ENCODE measurements at regions not wholly inside any gene's neighbourhood (a gene's known extent, or its start where the extent isn't known, plus 50 kb on each side); places are given as distances from the start of the nearest gene placed in this dataset.

- no peak for TF ChIP-seq CTCF (IDR thresholded peaks at IDR 0.05; ENCODE audit: insufficient read depth, low read length, poor library complexity, severe bottlenecking)
- DNase-seq (ENCODE audit: low read depth) = no peak
- Histone ChIP-seq H3K4me3 (ENCODE audit: low read depth, low read length) (no peak overlapping the region), H3K27me3 (ENCODE audit: control insufficient read depth, insufficient read depth, low read length) (peaks cover 3% of the 10 kb centered on the region), H3K36me3 (ENCODE audit: control insufficient read depth, insufficient read depth, low read length) (no peaks in the 10 kb centered on the region)
Measured at GRCh38 chr1:30196872-30197638, 526.3 kb downstream of the MATN1 start.

GRCh38 chr1:30196457-30196856 is 526.9 kb downstream of the MATN1 start:
- Histone ChIP-seq H3K27me3 (ENCODE audit: control insufficient read depth, insufficient read depth, low read length) (peaks cover 3% of the 10 kb centered on the region), H3K4me3 (ENCODE audit: low read depth, low read length) (no peak overlapping the region), H3K36me3 (ENCODE audit: control insufficient read depth, insufficient read depth, low read length) (no peaks in the 10 kb centered on the region)
- TF ChIP-seq CTCF (IDR thresholded peaks at IDR 0.05; ENCODE audit: insufficient read depth, low read length, poor library complexity, severe bottlenecking) = no peak
- DNase-seq (ENCODE audit: low read depth) = no peak

GRCh38 chr1:30195424-30196134 is 527.8 kb downstream of the MATN1 start:
- peaks cover 3% of the 10 kb centered on the region for H3K27me3 ChIP-seq (ENCODE audit: control insufficient read depth, insufficient read depth, low read length)
- TF ChIP-seq CTCF (IDR thresholded peaks at IDR 0.05; ENCODE audit: insufficient read depth, low read length, poor library complexity, severe bottlenecking) = no peak
- H3K4me3 ChIP-seq (ENCODE audit: low read depth, low read length) = no peak overlapping the region
- no peak for DNase-seq (ENCODE audit: low read depth)
- H3K36me3 ChIP-seq (ENCODE audit: control insufficient read depth, insufficient read depth, low read length) = no peaks in the 10 kb centered on the region

GRCh38 chr1:30194741-30195423 is 528.5 kb downstream of the MATN1 start:
- Histone ChIP-seq H3K36me3 (ENCODE audit: control insufficient read depth, insufficient read depth, low read length) (no peaks in the 10 kb centered on the region), H3K27me3 (ENCODE audit: control insufficient read depth, insufficient read depth, low read length) (peaks cover 3% of the 10 kb centered on the region), H3K4me3 (ENCODE audit: low read depth, low read length) (no peak overlapping the region)
- no peak for DNase-seq (ENCODE audit: low read depth)
- no peak for TF ChIP-seq CTCF (IDR thresholded peaks at IDR 0.05; ENCODE audit: insufficient read depth, low read length, poor library complexity, severe bottlenecking)

- peaks cover 3% of the 10 kb centered on the region for H3K27me3 ChIP-seq (ENCODE audit: control insufficient read depth, insufficient read depth, low read length)
- no peak overlapping the region for H3K4me3 ChIP-seq (ENCODE audit: low read depth, low read length)
- TF ChIP-seq CTCF (IDR thresholded peaks at IDR 0.05; ENCODE audit: insufficient read depth, low read length, poor library complexity, severe bottlenecking) = no peak
Measured at GRCh38 chr1:30194046-30194619, 529.3 kb downstream of the MATN1 start.

More at GRCh38 chr1:30194046-30194619, 529.3 kb downstream of the MATN1 start:
- DNase-seq (ENCODE audit: low read depth) = no peak
- H3K36me3 ChIP-seq (ENCODE audit: control insufficient read depth, insufficient read depth, low read length) = no peaks in the 10 kb centered on the region

Data from kidney epithelial cell (primary cell).